GM12865 (cell line): ENCODE measurements at regions not wholly inside any gene's neighbourhood (a gene's known extent, or its start where the extent isn't known, plus 50 kb on each side); places are given as distances from the start of the nearest gene placed in this dataset.

ENCODE experiments used
- DNase-seq: peaks from one replicate; pipeline ENCODE4 v3.0.0; 2010; ENCODE audit warnings: low read depth
- H3K4me3 ChIP-seq: 2 replicates; pipeline ENCODE4 v1.5.1; 2011; ENCODE audit warnings: mild to moderate bottlenecking, low read depth, low read length, control low read depth
- CTCF ChIP-seq: IDR thresholded peaks from 2 replicates; pipeline ENCODE4 v1.5.1; 2011; ENCODE audit warnings: low read length, control low read depth, low read depth, inconsistent platforms; ENCODE audit not compliant: insufficient read depth; ENCODE audit errors: missing control alignments

GRCh38 chr22:48743601-48744282 is 1083.9 kb downstream of the BRD1 start:
- H3K4me3 ChIP-seq: no peak overlapping the region
- TF ChIP-seq CTCF: no peak
- DNase-seq: no peak

GRCh38 chr22:48742556-48743343 is 1084.9 kb downstream of the BRD1 start:
- TF ChIP-seq CTCF: no peak
- DNase-seq: no peak
- H3K4me3 ChIP-seq: no peak overlapping the region

- H3K4me3 ChIP-seq: no peak overlapping the region
- no peak for DNase-seq
- TF ChIP-seq CTCF: no peak
Measured at GRCh38 chr22:48742191-48742555, 1085.5 kb downstream of the BRD1 start.

GRCh38 chr22:48741540-48741939 is 1086.1 kb downstream of the BRD1 start:
- TF ChIP-seq CTCF: no peak
- DNase-seq: no peak
- no peak overlapping the region for H3K4me3 ChIP-seq

GRCh38 chr22:48740731-48741405 is 1086.8 kb downstream of the BRD1 start:
- no peak overlapping the region for H3K4me3 ChIP-seq
- TF ChIP-seq CTCF: no peak
- DNase-seq: no peak

- H3K4me3 ChIP-seq: no peak overlapping the region
- TF ChIP-seq CTCF: no peak
- DNase-seq: no peak
Measured at GRCh38 chr22:48740086-48740730, 1087.5 kb downstream of the BRD1 start.
